ENCODE measurements at regions not wholly inside any gene's neighbourhood (a gene's known extent, or its start where the extent isn't known, plus 50 kb on each side); places are given as distances from the start of the nearest gene placed in this dataset.

DNA sequence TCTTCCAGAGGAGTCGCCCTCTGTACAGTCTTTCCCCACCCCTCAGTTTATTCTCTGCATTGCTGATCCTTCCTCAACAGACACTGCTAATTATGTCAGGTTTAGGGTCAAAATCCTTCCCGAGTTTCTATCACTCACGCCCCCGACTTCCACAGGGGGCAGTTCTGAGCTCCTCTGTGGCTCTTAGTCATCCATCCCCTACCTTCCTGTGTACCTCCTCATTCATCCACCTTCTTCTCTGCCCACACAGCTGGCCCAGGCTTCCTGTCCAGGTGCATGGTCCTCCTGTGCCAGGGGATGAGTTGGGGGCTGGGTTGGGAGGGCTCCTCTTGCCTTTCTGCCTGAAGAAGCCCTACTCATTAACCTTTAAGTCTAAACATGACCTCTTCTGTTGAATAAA is 202.9 kb downstream of the ARL4C start:
- TF ChIP-seq, protein P1, sequence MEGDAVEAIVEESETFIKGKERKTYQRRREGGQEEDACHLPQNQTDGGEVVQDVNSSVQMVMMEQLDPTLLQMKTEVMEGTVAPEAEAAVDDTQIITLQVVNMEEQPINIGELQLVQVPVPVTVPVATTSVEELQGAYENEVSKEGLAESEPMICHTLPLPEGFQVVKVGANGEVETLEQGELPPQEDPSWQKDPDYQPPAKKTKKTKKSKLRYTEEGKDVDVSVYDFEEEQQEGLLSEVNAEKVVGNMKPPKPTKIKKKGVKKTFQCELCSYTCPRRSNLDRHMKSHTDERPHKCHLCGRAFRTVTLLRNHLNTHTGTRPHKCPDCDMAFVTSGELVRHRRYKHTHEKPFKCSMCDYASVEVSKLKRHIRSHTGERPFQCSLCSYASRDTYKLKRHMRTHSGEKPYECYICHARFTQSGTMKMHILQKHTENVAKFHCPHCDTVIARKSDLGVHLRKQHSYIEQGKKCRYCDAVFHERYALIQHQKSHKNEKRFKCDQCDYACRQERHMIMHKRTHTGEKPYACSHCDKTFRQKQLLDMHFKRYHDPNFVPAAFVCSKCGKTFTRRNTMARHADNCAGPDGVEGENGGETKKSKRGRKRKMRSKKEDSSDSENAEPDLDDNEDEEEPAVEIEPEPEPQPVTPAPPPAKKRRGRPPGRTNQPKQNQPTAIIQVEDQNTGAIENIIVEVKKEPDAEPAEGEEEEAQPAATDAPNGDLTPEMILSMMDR (conservative IDR thresholded peaks at IDR 0.05 in 1 of 2, IDR thresholded peaks at IDR 0.05 in 1 of 2; ENCODE audit: low read depth in 1 of 2, low read length in 2 of 2): no peak
- TF ChIP-seq EZH2 (IDR thresholded peaks at IDR 0.05; ENCODE audit: low read length, missing control alignments): no peak

All from fibroblast of lung (primary cell).